ENCODE measurements at regions not wholly inside any gene's neighbourhood (a gene's known extent, or its start where the extent isn't known, plus 50 kb on each side); places are given as distances from the start of the nearest gene placed in this dataset.

DNA sequence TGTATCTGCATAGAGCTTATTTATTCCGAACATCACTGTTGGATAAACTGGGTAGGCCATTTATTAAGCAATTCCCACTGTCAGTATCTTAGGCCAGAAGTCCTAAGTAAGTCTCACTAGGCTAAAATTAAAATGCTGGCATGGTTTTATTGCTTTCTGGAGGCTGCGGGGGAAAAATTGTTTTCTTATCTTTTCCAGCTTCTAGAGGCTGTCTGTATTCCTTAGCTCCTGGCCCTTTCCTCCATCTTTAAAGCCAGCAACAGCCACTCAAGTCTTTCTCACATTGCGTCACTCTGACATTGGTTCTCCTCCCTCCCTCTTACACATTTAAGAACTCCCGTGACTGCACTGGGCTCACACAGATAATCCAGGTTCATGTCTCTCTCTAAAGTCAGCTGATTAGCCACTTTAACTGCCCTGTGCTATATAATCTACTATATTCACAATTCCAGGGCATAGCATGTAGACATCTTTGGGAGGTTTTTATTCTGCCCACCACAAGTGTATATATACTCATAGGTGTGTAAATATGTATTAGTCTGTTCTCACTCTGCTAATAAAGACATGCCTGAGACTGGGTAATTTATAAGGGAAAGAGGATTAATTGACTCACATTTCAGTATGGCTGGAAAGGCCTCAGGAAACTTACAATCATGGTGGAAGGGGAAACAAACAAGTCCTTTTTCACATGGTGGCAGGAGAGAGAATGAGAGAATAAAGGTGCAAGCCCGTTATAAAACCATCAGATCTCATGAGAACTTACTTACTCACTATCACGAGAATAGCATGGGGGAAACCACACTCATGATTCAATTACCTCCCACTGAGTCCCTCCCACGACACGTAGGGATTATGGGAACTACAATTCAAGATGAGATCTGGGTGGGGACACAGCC lies 113.5 kb upstream of the SLC7A14 start:
- CTCF ChIA-PET, result interaction anchor here (1.7 kb wide), 1 partner anchor 112 kb away, joined by 4 read pairs; no protein-coding TSS in a partner anchor
- H3K4me3 Mint-ChIP-seq, result no peak overlapping the region
- no peaks in the 10 kb centered on the region for H3K4me1 ChIP-seq (ENCODE audit: control insufficient read depth in 2 of 2, insufficient read depth in 2 of 2, low read length in 2 of 2)

DNA sequence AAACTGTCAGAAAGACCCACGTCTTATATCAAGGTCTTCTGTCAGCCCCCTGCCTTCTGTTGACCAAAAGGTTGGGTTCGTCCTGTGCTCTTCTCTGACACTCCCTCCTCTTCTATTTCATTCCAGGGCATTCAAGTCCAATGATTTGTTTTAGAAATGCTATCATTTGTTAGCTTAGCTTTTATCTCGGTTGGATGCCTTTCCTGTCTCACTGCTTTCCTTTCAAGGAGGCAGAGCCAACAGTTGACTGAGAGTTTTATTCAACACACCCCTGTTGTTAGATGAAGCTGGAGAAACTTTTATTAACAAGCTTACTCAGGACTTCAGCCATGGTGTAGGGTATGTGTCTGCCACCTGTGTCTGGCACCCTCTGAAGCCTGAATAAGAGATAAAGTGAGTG lies 112.0 kb upstream of the SLC7A14 start:
- WGBS (ENCODE audit: insufficient coverage), result no CpG with 5 or more reads among the region's 3 CpGs
- ChIA-PET POLR2A (no interaction called here), CTCF (interaction anchor here (1.7 kb wide), 1 partner anchor 114 kb away, joined by 4 read pairs; no protein-coding TSS in a partner anchor)
- Histone ChIP-seq H3K79me2 (ENCODE audit: control insufficient read depth, insufficient read depth, low read length) (no peaks in the 10 kb centered on the region), H2AFZ (ENCODE audit: insufficient read depth, low read depth, low read length, poor library complexity, severe bottlenecking) (no peak overlapping the region), H4K20me1 (ENCODE audit: control insufficient read depth, insufficient read depth, low read length, poor library complexity, severe bottlenecking) (no peaks in the 10 kb centered on the region), H3K27ac (ENCODE audit: low read length in 2 of 2) (no peak overlapping the region), H3K9me3 (ENCODE audit: control extremely low read depth in 1 of 3, control insufficient read depth in 2 of 3, insufficient read depth in 1 of 3, low read length in 2 of 3) (no peaks in the 10 kb centered on the region), H3K4me1 (ENCODE audit: control insufficient read depth in 2 of 2, insufficient read depth in 2 of 2, low read length in 2 of 2) (no peaks in the 10 kb centered on the region), H3K9ac (ENCODE audit: low read length) (no peak overlapping the region), H3K27me3 (replicated peaks in 1 of 4; ENCODE audit: control extremely low read depth in 1 of 4, control insufficient read depth in 3 of 4, insufficient read depth in 4 of 4, low read length in 3 of 4) (peaks cover 0 to 4% (median 0%) of the 10 kb centered on the region in 4 experiments), H3K4me3 (ENCODE audit: control extremely low read depth in 1 of 5, extremely low read depth in 1 of 5, insufficient read depth in 1 of 5, low read depth in 2 of 5, low read length in 4 of 5) (no peak overlapping the region), H3K4me2 (replicated peaks; ENCODE audit: low read depth, low read length, poor library complexity, severe bottlenecking) (no peak overlapping the region), H3K36me3 (replicated peaks in 1 of 2; ENCODE audit: control extremely low read depth in 1 of 2, control insufficient read depth in 1 of 2, extremely low read depth in 1 of 2, insufficient read depth in 2 of 2, low read length in 1 of 2) (no peaks in the 10 kb centered on the region)
- intact Hi-C loops (cut with micrococcal nuclease), result no loop called here
- DNase-seq (no peak), ATAC-seq (ENCODE audit: low read depth) (no peak)
- peaks cover 12% of the 10 kb centered on the region for H3K27me3 Mint-ChIP-seq
- TF ChIP-seq, protein P1, sequence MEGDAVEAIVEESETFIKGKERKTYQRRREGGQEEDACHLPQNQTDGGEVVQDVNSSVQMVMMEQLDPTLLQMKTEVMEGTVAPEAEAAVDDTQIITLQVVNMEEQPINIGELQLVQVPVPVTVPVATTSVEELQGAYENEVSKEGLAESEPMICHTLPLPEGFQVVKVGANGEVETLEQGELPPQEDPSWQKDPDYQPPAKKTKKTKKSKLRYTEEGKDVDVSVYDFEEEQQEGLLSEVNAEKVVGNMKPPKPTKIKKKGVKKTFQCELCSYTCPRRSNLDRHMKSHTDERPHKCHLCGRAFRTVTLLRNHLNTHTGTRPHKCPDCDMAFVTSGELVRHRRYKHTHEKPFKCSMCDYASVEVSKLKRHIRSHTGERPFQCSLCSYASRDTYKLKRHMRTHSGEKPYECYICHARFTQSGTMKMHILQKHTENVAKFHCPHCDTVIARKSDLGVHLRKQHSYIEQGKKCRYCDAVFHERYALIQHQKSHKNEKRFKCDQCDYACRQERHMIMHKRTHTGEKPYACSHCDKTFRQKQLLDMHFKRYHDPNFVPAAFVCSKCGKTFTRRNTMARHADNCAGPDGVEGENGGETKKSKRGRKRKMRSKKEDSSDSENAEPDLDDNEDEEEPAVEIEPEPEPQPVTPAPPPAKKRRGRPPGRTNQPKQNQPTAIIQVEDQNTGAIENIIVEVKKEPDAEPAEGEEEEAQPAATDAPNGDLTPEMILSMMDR (IDR thresholded peaks at IDR 0.05), result no peak
- no peak for TF ChIP-seq EZH2 (IDR thresholded peaks at IDR 0.05; ENCODE audit: borderline replicate concordance, insufficient read depth, low read depth, low read length, poor library complexity, severe bottlenecking)
- no peaks in the 10 kb centered on the region for H3K4me1 Mint-ChIP-seq
- H3K9me3 Mint-ChIP-seq (ENCODE audit: insufficient read depth), result no peaks in the 10 kb centered on the region
- H3K4me3 Mint-ChIP-seq, result no peak overlapping the region
- no peak overlapping the region for H3K27ac Mint-ChIP-seq

More for the DNA sequence above, 113.5 kb upstream of the SLC7A14 start:
- peaks cover 12% of the 10 kb centered on the region for H3K27me3 Mint-ChIP-seq
- WGBS (ENCODE audit: insufficient coverage), result 100% methylated on average over 3 of the region's 8 CpGs
- H3K36me3 ChIP-seq (replicated peaks in 1 of 2; ENCODE audit: control extremely low read depth in 1 of 2, control insufficient read depth in 1 of 2, extremely low read depth in 1 of 2, insufficient read depth in 2 of 2, low read length in 1 of 2), result no peaks in the 10 kb centered on the region
- no peaks in the 10 kb centered on the region for H3K9me3 ChIP-seq (ENCODE audit: control extremely low read depth in 1 of 3, control insufficient read depth in 2 of 3, insufficient read depth in 1 of 3, low read length in 2 of 3)
- no peaks in the 10 kb centered on the region for H4K20me1 ChIP-seq (ENCODE audit: control insufficient read depth, insufficient read depth, low read length, poor library complexity, severe bottlenecking)
- no peak overlapping the region for H3K27ac ChIP-seq (ENCODE audit: low read length in 2 of 2)
- DNase-seq (no peak), ATAC-seq (ENCODE audit: low read depth) (no peak)
- no peaks in the 10 kb centered on the region for H3K9me3 Mint-ChIP-seq (ENCODE audit: insufficient read depth)
- H3K4me2 ChIP-seq (replicated peaks; ENCODE audit: low read depth, low read length, poor library complexity, severe bottlenecking), result no peak overlapping the region
- POLR2A ChIA-PET, result no interaction called here
- no peaks in the 10 kb centered on the region for H3K4me1 Mint-ChIP-seq
- no peaks in the 10 kb centered on the region for H3K79me2 ChIP-seq (ENCODE audit: control insufficient read depth, insufficient read depth, low read length)
- H3K27me3 ChIP-seq (replicated peaks in 1 of 4; ENCODE audit: control extremely low read depth in 1 of 4, control insufficient read depth in 3 of 4, insufficient read depth in 4 of 4, low read length in 3 of 4), result peaks cover 0 to 4% (median 0%) of the 10 kb centered on the region in 4 experiments
- no peak overlapping the region for H2AFZ ChIP-seq (ENCODE audit: insufficient read depth, low read depth, low read length, poor library complexity, severe bottlenecking)
- TF ChIP-seq, protein P1 (IDR thresholded peaks at IDR 0.05), result no peak
- TF ChIP-seq EZH2 (IDR thresholded peaks at IDR 0.05; ENCODE audit: borderline replicate concordance, insufficient read depth, low read depth, low read length, poor library complexity, severe bottlenecking), result no peak
- H3K27ac Mint-ChIP-seq, result no peak overlapping the region
- intact Hi-C loops (cut with micrococcal nuclease), result no loop called here
- no peak overlapping the region for H3K4me3 ChIP-seq (ENCODE audit: control extremely low read depth in 1 of 5, extremely low read depth in 1 of 5, insufficient read depth in 1 of 5, low read depth in 2 of 5, low read length in 4 of 5)
- H3K9ac ChIP-seq (ENCODE audit: low read length), result no peak overlapping the region
